MM.1S (cell line): ENCODE measurements at regions not wholly inside any gene's neighbourhood (a gene's known extent, or its start where the extent isn't known, plus 50 kb on each side); places are given as distances from the start of the nearest gene placed in this dataset.

ENCODE experiments used
- DNase-seq: peaks from one replicate; pipeline ENCODE4 v3.0.0-alpha.2; 2015
- H2AFZ ChIP-seq: fragments of 300-600 bp; sonication (generic); 2 replicates; pipeline ENCODE4 v1.6.0; 2016; ENCODE audit warnings: antibody characterized with exemption, low read length
- H3F3A ChIP-seq: fragments of 300-600 bp; sonication (generic); 2 replicates; pipeline ENCODE4 v1.6.1; 2016; ENCODE audit warnings: mild to moderate bottlenecking, antibody characterized with exemption, low read length, moderate library complexity, mixed read lengths; ENCODE audit not compliant: insufficient read depth
- H3K27ac ChIP-seq: fragments of 300-600 bp; sonication (generic); 2 replicates; pipeline ENCODE4 v1.5.1; 2016; ENCODE audit warnings: mild to moderate bottlenecking, low read length
- H3K27me3 ChIP-seq: fragments of 300-600 bp; sonication (generic); replicated peaks from 2 replicates; pipeline ENCODE4 v1.6.0; 2016; ENCODE audit warnings: low read length; ENCODE audit not compliant: insufficient read depth
- H3K36me3 ChIP-seq: fragments of 300-600 bp; sonication (generic); replicated peaks from 2 replicates; pipeline ENCODE4 v1.6.1; 2016; ENCODE audit warnings: mild to moderate bottlenecking, low read length, mixed read lengths; ENCODE audit not compliant: insufficient read depth
- H3K4me1 ChIP-seq: fragments of 300-600 bp; sonication (generic); 2 replicates; pipeline ENCODE4 v1.6.1; 2016; ENCODE audit warnings: low read length, mixed read lengths
- H3K4me2 ChIP-seq: fragments of 300-600 bp; sonication (generic); 2 replicates; pipeline ENCODE4 v1.6.0; 2016; ENCODE audit warnings: low read depth, low read length
- H3K4me3 ChIP-seq: fragments of 300-600 bp; sonication (generic); 2 replicates; pipeline ENCODE4 v1.5.1; 2016; ENCODE audit warnings: low read length, mixed read lengths
- H3K79me2 ChIP-seq: fragments of 300-600 bp; sonication (generic); 2 replicates; pipeline ENCODE4 v1.6.1; 2016; ENCODE audit warnings: mixed run types, low read length, mixed read lengths
- H3K9ac ChIP-seq: fragments of 300-600 bp; sonication (generic); 2 replicates; pipeline ENCODE4 v1.6.1; 2016; ENCODE audit warnings: low read length, mixed read lengths
- H3K9me2 ChIP-seq: fragments of 300-600 bp; sonication (generic); replicated peaks from 2 replicates; pipeline ENCODE4 v1.6.1; 2016; ENCODE audit warnings: mild to moderate bottlenecking, low read length, mixed read lengths; ENCODE audit not compliant: insufficient read depth
- H3K9me3 ChIP-seq: fragments of 300-600 bp; sonication (generic); replicated peaks from 2 replicates; pipeline ENCODE4 v1.6.1; 2016; ENCODE audit warnings: mild to moderate bottlenecking, low read length, mixed read lengths; ENCODE audit not compliant: insufficient read depth
- H4K20me1 ChIP-seq: fragments of 300-600 bp; sonication (generic); 2 replicates; pipeline ENCODE4 v1.6.1; 2016; ENCODE audit warnings: mild to moderate bottlenecking, low read length, moderate library complexity, mixed read lengths; ENCODE audit not compliant: insufficient read depth
- CTCF ChIP-seq: fragments of 300-600 bp; sonication (generic); IDR thresholded peaks from 2 replicates; pipeline ENCODE4 v1.5.1; 2016; ENCODE audit warnings: antibody characterized with exemption, low read length, mixed read lengths
- EZH2 ChIP-seq: fragments of 300-600 bp; sonication (generic); optimal IDR thresholded peaks from 2 replicates; pipeline ENCODE3; 2017; ENCODE audit warnings: low read depth, mild to moderate bottlenecking, antibody characterized with exemption, low read length, mixed read lengths
- EZH2phosphoT487 ChIP-seq: fragments of 300-600 bp; sonication (generic); IDR thresholded peaks from 2 replicates; pipeline ENCODE4 v1.6.1; 2018; ENCODE audit warnings: antibody characterized with exemption, low read length

- H2AFZ ChIP-seq, result no peak overlapping the region
- H3K27me3 ChIP-seq, result no peaks in the 10 kb centered on the region
- H3F3A ChIP-seq, result no peaks in the 10 kb centered on the region
- H3K4me1 ChIP-seq, result 0 out of 2 replicates have a peak, but pooled peaks cover under 1% of the 10 kb centered on the region
- H3K4me3 ChIP-seq, result no peak overlapping the region
- no peaks in the 10 kb centered on the region for H3K9me3 ChIP-seq
- no peak overlapping the region for H3K27ac ChIP-seq
- H3K9me2 ChIP-seq, result no peaks in the 10 kb centered on the region
- H4K20me1 ChIP-seq, result no peaks in the 10 kb centered on the region
- DNase-seq, result no peak
- no peaks in the 10 kb centered on the region for H3K79me2 ChIP-seq
- H3K36me3 ChIP-seq, result no peaks in the 10 kb centered on the region
- no peak overlapping the region for H3K9ac ChIP-seq
- H3K4me2 ChIP-seq, result no peak overlapping the region
- TF ChIP-seq EZH2, result no peak
- TF ChIP-seq EZH2phosphoT487, result no peak
- TF ChIP-seq CTCF, result no peak
Observed at GRCh38 chr3:139104062-139104461, 59.4 kb upstream of the PRR23C start.

GRCh38 chr3:139105154-139105702, 60.5 kb upstream of the PRR23C start:
- H3K27ac ChIP-seq, result no peak overlapping the region
- TF ChIP-seq CTCF (no peak), EZH2 (no peak), EZH2phosphoT487 (no peak)
- no peaks in the 10 kb centered on the region for H3K9me3 ChIP-seq
- H3K36me3 ChIP-seq, result no peaks in the 10 kb centered on the region
- no peak overlapping the region for H3K4me2 ChIP-seq
- no peaks in the 10 kb centered on the region for H3K79me2 ChIP-seq
- peaks cover 7% of the 10 kb centered on the region; the same call in 1 of the 2 replicates for H3F3A ChIP-seq
- H3K27me3 ChIP-seq, result no peaks in the 10 kb centered on the region
- H3K4me3 ChIP-seq, result no peak overlapping the region
- no peaks in the 10 kb centered on the region for H3K9me2 ChIP-seq
- H3K4me1 ChIP-seq, result peaks cover 10% of the 10 kb centered on the region
- no peak overlapping the region for H2AFZ ChIP-seq
- H4K20me1 ChIP-seq, result no peaks in the 10 kb centered on the region
- H3K9ac ChIP-seq, result no peak overlapping the region
- no peak for DNase-seq

GRCh38 chr3:139106013-139106932, 61.6 kb upstream of the PRR23C start:
- Histone ChIP-seq H3K9me2 (no peaks in the 10 kb centered on the region), H3K36me3 (no peaks in the 10 kb centered on the region), H4K20me1 (no peaks in the 10 kb centered on the region), H2AFZ (no peak overlapping the region), H3K4me3 (no peak overlapping the region), H3K4me1 (peaks cover 15% of the 10 kb centered on the region), H3F3A (peaks cover 7% of the 10 kb centered on the region; the same call in 1 of the 2 replicates), H3K79me2 (no peaks in the 10 kb centered on the region), H3K4me2 (no peak overlapping the region), H3K27me3 (no peaks in the 10 kb centered on the region), H3K9me3 (no peaks in the 10 kb centered on the region), H3K27ac (no peak overlapping the region), H3K9ac (no peak overlapping the region)
- TF ChIP-seq EZH2, result no peak
- no peak for TF ChIP-seq CTCF
- TF ChIP-seq EZH2phosphoT487, result no peak
- DNase-seq, result no peak
